AG10803 (cell line): ENCODE measurements at regions not wholly inside any gene's neighbourhood (a gene's known extent, or its start where the extent isn't known, plus 50 kb on each side); places are given as distances from the start of the nearest gene placed in this dataset.

ENCODE experiments used
- DNase-seq: peaks from one replicate; pipeline ENCODE4 v3.0.0; 2010; ENCODE audit warnings: low read depth
- H3K4me3 ChIP-seq: 2 replicates; pipeline ENCODE4 v1.5.1; 2011; ENCODE audit warnings: mild to moderate bottlenecking, low read length, control low read depth
- TF ChIP-seq, protein P1 (sequence below): conservative IDR thresholded peaks from 2 replicates; pipeline ENCODE4 v1.5.1; 2011; ENCODE audit warnings: mild to moderate bottlenecking, low read length, control low read depth, inconsistent platforms

DNA sequence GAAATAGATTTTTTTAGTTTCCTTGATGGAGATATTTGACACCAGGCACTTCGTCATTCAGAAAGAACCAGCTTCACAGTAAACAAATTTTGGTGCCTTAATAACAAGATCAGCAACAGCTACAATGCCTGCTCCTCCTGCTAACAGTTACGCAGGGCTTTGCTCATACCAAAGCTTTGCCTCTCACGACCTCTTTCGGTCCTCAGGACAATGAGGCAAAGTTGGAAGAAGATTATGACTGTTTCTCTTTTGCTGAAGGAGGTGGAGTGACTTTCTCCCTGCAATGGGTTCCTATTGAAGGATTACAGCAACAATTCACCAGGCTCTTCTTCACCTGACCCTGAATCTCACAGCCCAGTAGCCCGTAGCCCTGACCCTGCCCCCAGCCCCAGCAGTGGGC is 440.1 kb downstream of the PREX1 start:
- TF ChIP-seq, protein P1, sequence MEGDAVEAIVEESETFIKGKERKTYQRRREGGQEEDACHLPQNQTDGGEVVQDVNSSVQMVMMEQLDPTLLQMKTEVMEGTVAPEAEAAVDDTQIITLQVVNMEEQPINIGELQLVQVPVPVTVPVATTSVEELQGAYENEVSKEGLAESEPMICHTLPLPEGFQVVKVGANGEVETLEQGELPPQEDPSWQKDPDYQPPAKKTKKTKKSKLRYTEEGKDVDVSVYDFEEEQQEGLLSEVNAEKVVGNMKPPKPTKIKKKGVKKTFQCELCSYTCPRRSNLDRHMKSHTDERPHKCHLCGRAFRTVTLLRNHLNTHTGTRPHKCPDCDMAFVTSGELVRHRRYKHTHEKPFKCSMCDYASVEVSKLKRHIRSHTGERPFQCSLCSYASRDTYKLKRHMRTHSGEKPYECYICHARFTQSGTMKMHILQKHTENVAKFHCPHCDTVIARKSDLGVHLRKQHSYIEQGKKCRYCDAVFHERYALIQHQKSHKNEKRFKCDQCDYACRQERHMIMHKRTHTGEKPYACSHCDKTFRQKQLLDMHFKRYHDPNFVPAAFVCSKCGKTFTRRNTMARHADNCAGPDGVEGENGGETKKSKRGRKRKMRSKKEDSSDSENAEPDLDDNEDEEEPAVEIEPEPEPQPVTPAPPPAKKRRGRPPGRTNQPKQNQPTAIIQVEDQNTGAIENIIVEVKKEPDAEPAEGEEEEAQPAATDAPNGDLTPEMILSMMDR: no peak; the same call in 1 of the 2 replicates
- no peak overlapping the region for H3K4me3 ChIP-seq
- DNase-seq: no peak

DNA sequence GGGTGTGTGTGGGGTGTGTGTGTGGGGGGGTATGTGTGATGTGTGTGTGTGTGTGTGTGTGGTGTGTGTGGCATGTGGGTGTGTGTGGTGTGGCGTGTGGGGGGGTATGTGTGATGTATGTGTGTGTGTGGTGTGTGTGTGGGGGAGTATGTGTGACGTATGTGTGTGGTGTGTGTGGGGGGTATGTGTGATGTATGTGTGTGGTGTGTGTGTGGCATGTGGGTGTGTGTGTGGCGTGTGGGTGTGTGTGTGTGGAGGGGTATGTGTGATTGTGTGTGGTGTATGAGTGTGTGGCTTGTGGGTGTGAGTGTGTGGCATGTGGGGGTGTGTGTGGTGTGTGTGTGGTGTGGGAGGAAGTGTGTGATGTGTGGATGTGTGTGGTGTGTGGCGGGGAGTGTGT is 442.3 kb downstream of the PREX1 start:
- TF ChIP-seq, protein P1: no peak
- no peak for DNase-seq
- H3K4me3 ChIP-seq: no peak overlapping the region

DNA sequence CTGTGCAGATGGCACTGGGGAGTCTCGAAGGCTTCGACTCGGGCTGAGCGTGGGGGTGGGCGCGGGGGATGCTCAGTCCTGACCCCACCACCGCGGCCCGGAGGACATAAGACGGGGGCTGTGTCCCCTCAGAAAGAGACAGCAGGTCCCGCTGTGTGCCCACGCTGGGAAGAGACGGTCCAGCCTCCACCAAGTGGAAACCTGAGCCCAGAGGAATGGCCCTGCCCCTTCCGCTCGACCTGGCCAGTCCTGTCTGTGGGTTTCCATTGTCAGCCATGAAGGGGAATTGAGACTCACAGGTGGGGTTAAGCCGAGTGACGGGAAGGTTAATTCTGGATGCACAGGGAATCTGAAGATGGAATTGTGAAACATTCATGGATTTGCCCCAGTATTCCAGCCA is 442.7 kb downstream of the PREX1 start:
- no peak for DNase-seq
- TF ChIP-seq, protein P1: no peak
- no peak overlapping the region for H3K4me3 ChIP-seq

DNA sequence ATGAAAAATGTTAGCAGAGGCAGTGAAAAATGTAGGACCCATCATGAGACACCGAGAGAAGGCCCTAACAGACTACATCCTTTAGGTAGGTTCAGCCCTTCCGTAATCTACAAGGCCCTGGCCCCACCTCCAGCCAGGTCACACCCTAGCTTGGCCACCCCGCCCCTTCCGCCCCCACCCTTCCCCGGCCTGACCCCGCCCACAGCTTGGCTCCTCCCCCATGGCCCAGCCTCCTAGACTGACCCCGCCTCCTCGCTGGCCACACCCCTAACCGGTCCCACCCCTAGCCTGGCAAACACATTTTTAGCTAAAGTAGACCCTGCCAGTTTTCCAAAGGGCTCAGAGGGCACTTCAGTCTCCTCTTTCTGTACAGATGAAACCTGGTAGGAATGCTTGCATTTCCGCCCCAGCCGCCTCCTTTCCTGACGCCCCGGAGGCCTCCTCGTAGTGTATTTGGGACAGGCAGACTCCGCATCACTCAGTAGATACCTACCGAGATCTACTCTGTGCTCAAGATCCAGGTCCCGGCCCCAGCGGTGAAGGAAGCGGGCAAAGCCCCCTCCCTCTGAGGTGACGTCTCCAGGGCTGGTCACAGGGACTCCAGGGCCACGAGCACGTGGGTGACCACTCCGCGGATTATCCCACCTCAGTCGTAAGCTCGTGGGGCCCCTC is 443.5 kb downstream of the PREX1 start:
- no peak for DNase-seq
- TF ChIP-seq, protein P1: no peak
- no peak overlapping the region for H3K4me3 ChIP-seq

DNA sequence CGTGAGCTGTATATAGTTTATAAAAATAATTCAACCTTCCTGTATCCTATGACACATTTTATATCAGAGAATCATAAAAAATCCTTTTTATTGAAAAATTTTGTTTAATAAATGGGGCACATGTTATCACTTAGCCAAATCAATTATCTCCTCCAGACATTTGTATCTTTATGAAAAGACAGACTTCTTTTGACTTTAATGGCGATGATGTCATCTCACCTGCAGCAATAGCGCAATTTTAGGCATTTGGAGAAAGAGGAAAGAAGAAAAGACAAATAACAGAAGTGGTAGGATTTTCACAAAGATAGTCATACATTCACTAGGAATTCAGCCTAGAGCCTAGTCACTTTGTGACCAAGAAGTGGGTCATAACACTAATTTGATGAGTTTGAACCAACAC is 444.5 kb downstream of the PREX1 start:
- no peak for DNase-seq
- TF ChIP-seq, protein P1: no peak
- no peak overlapping the region for H3K4me3 ChIP-seq

DNA sequence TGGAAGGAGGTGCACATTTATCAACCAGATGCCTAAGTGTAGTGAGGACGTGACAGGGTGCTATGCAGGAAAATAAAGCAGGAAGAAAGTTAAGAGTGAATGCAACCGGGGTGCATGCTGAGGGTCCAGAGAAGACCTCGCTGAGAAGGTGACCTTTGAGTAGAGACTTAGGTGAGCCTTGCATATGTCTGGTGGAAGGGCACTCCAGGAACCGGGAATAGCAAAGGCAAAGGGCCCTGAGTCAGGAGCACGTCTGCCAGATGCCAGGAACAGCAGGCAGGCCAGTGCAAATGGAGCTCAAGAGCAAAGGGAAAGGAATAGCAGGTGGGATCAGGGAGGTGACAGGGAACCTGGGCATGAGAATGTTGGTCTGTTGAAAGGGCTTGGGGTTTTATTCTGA is 445.5 kb downstream of the PREX1 start:
- no peak overlapping the region for H3K4me3 ChIP-seq
- DNase-seq: no peak
- TF ChIP-seq, protein P1: no peak

DNA sequence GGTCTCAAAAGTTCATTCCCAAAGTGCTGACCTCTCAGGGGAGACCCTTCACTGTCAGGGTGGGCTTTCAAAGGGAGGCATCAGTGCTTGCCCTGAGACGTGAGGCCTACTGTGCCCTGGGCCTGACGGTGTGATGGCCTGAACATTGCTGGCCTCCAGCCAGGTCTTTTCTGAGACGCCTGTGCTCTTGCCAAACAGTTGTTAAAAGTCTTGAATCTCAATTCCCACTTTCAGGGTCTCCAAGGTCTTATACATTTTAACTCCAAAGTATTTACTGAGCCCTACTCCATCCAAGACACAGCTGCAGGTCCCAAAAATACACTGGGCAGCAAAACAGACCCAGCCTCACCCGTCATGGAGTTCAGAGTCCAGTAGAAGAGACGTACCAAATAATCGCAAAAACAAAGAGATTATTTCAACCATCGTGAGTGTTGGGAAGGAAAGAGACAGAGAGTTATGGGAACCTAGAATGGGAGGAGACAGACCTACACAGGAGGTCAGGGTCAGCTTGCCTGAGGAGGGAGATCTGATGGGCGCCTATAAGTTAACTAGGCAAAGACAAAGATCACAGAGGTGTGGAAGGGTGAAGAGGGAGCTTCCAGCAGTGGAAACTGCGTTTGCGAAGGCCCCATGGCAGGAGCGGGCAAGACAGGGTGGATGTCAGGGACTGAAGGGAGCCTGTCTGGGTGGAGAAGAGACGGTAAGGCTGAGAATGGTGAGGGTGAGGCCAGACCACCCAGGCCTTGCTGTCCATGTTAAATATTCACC is 446.3 kb downstream of the PREX1 start:
- H3K4me3 ChIP-seq: no peak overlapping the region
- TF ChIP-seq, protein P1: no peak

More for the DNA sequence above, 446.3 kb downstream of the PREX1 start:
- DNase-seq: no peak
